Mesenteric fat pad (tissue), 1 donor: ENCODE measurements at regions not wholly inside any gene's neighbourhood (a gene's known extent, or its start where the extent isn't known, plus 50 kb on each side); places are given as distances from the start of the nearest gene placed in this dataset.
"Not testable (repeated sequence)": the region's sequence is repeated elsewhere in the genome, so short reads cannot be mapped to it uniquely, and the experiment has no call there.

Experiments used
- DNase-seq: peaks from one replicate; pipeline ENCODE4 v3.0.0-alpha.2; 2020; ENCODE audit warnings: low spot score
- donor health status: DM: yes; HTN: yes; CAD: no.

- DNase-seq: no peak
Measured at GRCh38 chr7:42686594-42687156, 225.2 kb downstream of the C7orf25 start.

GRCh38 chr7:42685911-42686310 lies 226.0 kb downstream of the C7orf25 start:
- no peak for DNase-seq

- DNase-seq: no peak
Measured at GRCh38 chr7:42677751-42678699, 233.8 kb downstream of the C7orf25 start.

GRCh38 chr7:42674541-42674940 lies 237.3 kb downstream of the C7orf25 start:
- DNase-seq: no peak

GRCh38 chr7:42673951-42674350 lies 237.9 kb downstream of the C7orf25 start:
- DNase-seq: no peak

GRCh38 chr7:42672339-42672999 lies 239.4 kb downstream of the C7orf25 start:
- no peak for DNase-seq

GRCh38 chr7:42671627-42672026 lies 240.2 kb downstream of the C7orf25 start:
- no peak for DNase-seq

- DNase-seq: no peak
Measured at GRCh38 chr7:42666994-42667393, 244.9 kb downstream of the C7orf25 start.

GRCh38 chr7:42662862-42663261 lies 249.0 kb downstream of the C7orf25 start:
- no peak for DNase-seq

GRCh38 chr7:42661312-42661711 lies 250.6 kb downstream of the C7orf25 start:
- no peak for DNase-seq

- no peak for DNase-seq
Measured at GRCh38 chr7:42650701-42651100, 261.2 kb downstream of the C7orf25 start.

- no peak for DNase-seq
Measured at GRCh38 chr7:42650171-42650570, 261.7 kb downstream of the C7orf25 start.

GRCh38 chr7:42645906-42646305 lies 266.0 kb downstream of the C7orf25 start:
- no peak for DNase-seq

- no peak for DNase-seq
Measured at GRCh38 chr7:42642699-42643098, 269.2 kb downstream of the C7orf25 start.

- no peak for DNase-seq
Measured at GRCh38 chr7:42639930-42640329, 271.9 kb downstream of the C7orf25 start.

- not testable (repeated sequence) for DNase-seq
Measured at GRCh38 chr7:42636380-42636779, 275.5 kb downstream of the C7orf25 start.

- no peak for DNase-seq
Measured at GRCh38 chr7:42628054-42628453, 283.8 kb downstream of the C7orf25 start.

- DNase-seq: no peak
Measured at GRCh38 chr7:42627626-42628025, 284.2 kb downstream of the C7orf25 start.

- no peak for DNase-seq
Measured at GRCh38 chr7:42627101-42627500, 284.8 kb downstream of the C7orf25 start.

GRCh38 chr7:42625421-42625820 lies 286.4 kb downstream of the C7orf25 start:
- no peak for DNase-seq

- no peak for DNase-seq
Measured at GRCh38 chr7:42624471-42624870, 287.4 kb downstream of the C7orf25 start.

- DNase-seq: no peak
Measured at GRCh38 chr7:42621543-42622219, 290.2 kb downstream of the C7orf25 start.
